ENCODE measurements at regions not wholly inside any gene's neighbourhood (a gene's known extent, or its start where the extent isn't known, plus 50 kb on each side); places are given as distances from the start of the nearest gene placed in this dataset.

DNA sequence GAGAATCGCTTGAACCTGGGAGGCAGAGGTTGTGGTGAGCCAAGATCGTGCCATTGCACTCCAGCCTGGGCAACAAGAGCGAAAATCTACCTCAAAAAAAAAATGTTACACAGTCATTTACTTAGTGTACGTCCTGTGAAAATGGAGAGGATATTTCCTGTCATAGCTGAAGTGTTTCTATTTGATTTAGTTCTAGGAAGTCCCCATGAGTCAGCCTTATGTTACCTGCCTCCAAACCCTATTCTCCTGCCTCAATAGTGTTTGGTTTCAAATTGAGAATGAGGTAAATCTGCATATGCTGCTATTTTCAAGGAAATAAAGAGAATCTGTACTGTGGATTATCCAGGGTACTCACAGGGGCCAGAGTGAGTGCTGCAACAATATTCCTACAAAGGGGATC is 1284.5 kb upstream of the AUTS2 start:
- Histone ChIP-seq H3K27me3 (ENCODE audit: insufficient read depth, low read length) (no peaks in the 10 kb centered on the region), H3K9me3 (ENCODE audit: insufficient read depth, low read depth, low read length) (no peaks in the 10 kb centered on the region), H3K9ac (ENCODE audit: low read length) (no peak overlapping the region), H3K4me3 (ENCODE audit: insufficient read depth, low read depth, low read length) (no peak overlapping the region), H4K20me1 (ENCODE audit: insufficient read depth, low read length) (no peaks in the 10 kb centered on the region), H3K36me3 (ENCODE audit: insufficient read depth, low read length) (no peaks in the 10 kb centered on the region), H3K79me2 (ENCODE audit: insufficient read depth, low read length) (no peaks in the 10 kb centered on the region), H3K4me1 (ENCODE audit: insufficient read depth, low read length) (no peaks in the 10 kb centered on the region), H3K27ac (ENCODE audit: low read depth, low read length) (no peak overlapping the region), H2AFZ (ENCODE audit: low read depth, low read length) (no peak overlapping the region), H3K4me2 (ENCODE audit: low read length) (no peak overlapping the region)
- peaks cover 8% of the 10 kb centered on the region for H3K9me3 Mint-ChIP-seq (ENCODE audit: unreplicated experiment)
- no peak for FAIRE-seq
- no peaks in the 10 kb centered on the region for H3K36me3 Mint-ChIP-seq (ENCODE audit: low read depth, unreplicated experiment)
- no peak for TF ChIP-seq EZH2 (IDR thresholded peaks at IDR 0.05; ENCODE audit: insufficient read depth, low read length)
- TF ChIP-seq, protein P1, sequence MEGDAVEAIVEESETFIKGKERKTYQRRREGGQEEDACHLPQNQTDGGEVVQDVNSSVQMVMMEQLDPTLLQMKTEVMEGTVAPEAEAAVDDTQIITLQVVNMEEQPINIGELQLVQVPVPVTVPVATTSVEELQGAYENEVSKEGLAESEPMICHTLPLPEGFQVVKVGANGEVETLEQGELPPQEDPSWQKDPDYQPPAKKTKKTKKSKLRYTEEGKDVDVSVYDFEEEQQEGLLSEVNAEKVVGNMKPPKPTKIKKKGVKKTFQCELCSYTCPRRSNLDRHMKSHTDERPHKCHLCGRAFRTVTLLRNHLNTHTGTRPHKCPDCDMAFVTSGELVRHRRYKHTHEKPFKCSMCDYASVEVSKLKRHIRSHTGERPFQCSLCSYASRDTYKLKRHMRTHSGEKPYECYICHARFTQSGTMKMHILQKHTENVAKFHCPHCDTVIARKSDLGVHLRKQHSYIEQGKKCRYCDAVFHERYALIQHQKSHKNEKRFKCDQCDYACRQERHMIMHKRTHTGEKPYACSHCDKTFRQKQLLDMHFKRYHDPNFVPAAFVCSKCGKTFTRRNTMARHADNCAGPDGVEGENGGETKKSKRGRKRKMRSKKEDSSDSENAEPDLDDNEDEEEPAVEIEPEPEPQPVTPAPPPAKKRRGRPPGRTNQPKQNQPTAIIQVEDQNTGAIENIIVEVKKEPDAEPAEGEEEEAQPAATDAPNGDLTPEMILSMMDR (IDR thresholded peaks at IDR 0.05; ENCODE audit: insufficient read depth, low read depth, low read length): no peak
- DNase-seq (ENCODE audit: low read depth): no peak
- H3K4me3 Mint-ChIP-seq (ENCODE audit: unreplicated experiment): no peak overlapping the region
- H3K4me1 Mint-ChIP-seq (ENCODE audit: low read depth, unreplicated experiment): no peaks in the 10 kb centered on the region
- no peak overlapping the region for H3K27ac Mint-ChIP-seq (ENCODE audit: unreplicated experiment)
- no peaks in the 10 kb centered on the region for H3K27me3 Mint-ChIP-seq (ENCODE audit: low read depth, unreplicated experiment)

DNA sequence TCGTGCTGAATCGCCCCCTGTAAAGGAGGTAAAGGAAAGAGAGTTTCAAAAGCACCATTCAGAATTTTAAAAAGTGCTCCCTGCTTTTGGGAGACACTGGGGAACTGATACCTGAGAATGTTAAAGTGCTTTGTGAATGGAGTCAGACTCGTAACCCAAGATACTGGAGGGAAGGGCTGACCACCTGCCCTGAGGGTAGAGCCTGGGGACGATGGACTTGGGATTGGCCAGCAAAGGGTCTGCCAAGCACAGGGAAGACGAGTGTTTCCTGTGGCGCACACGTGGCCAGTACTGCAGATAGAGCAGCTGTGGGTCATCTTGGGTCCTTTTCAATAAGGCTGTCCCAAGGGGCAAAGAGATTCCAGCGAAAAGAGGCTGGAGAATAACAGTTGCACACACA is 1284.1 kb upstream of the AUTS2 start:
- no peak for DNase-seq (ENCODE audit: low read depth)
- Histone ChIP-seq H3K9me3 (ENCODE audit: insufficient read depth, low read depth, low read length) (no peaks in the 10 kb centered on the region), H3K36me3 (ENCODE audit: insufficient read depth, low read length) (no peaks in the 10 kb centered on the region), H3K27ac (ENCODE audit: low read depth, low read length) (no peak overlapping the region), H3K4me2 (ENCODE audit: low read length) (no peak overlapping the region), H3K4me3 (ENCODE audit: insufficient read depth, low read depth, low read length) (no peak overlapping the region), H3K27me3 (ENCODE audit: insufficient read depth, low read length) (no peaks in the 10 kb centered on the region), H2AFZ (ENCODE audit: low read depth, low read length) (no peak overlapping the region), H3K9ac (ENCODE audit: low read length) (no peak overlapping the region), H3K79me2 (ENCODE audit: insufficient read depth, low read length) (no peaks in the 10 kb centered on the region), H4K20me1 (ENCODE audit: insufficient read depth, low read length) (no peaks in the 10 kb centered on the region), H3K4me1 (ENCODE audit: insufficient read depth, low read length) (no peaks in the 10 kb centered on the region)
- no peak overlapping the region for H3K27ac Mint-ChIP-seq (ENCODE audit: unreplicated experiment)
- TF ChIP-seq EZH2 (IDR thresholded peaks at IDR 0.05; ENCODE audit: insufficient read depth, low read length): no peak
- TF ChIP-seq, protein P1 (IDR thresholded peaks at IDR 0.05; ENCODE audit: insufficient read depth, low read depth, low read length): no peak
- no peak overlapping the region for H3K4me3 Mint-ChIP-seq (ENCODE audit: unreplicated experiment)
- no peaks in the 10 kb centered on the region for H3K36me3 Mint-ChIP-seq (ENCODE audit: low read depth, unreplicated experiment)
- no peaks in the 10 kb centered on the region for H3K27me3 Mint-ChIP-seq (ENCODE audit: low read depth, unreplicated experiment)
- no peaks in the 10 kb centered on the region for H3K4me1 Mint-ChIP-seq (ENCODE audit: low read depth, unreplicated experiment)
- peaks cover 6% of the 10 kb centered on the region for H3K9me3 Mint-ChIP-seq (ENCODE audit: unreplicated experiment)
- FAIRE-seq: no peak

DNA sequence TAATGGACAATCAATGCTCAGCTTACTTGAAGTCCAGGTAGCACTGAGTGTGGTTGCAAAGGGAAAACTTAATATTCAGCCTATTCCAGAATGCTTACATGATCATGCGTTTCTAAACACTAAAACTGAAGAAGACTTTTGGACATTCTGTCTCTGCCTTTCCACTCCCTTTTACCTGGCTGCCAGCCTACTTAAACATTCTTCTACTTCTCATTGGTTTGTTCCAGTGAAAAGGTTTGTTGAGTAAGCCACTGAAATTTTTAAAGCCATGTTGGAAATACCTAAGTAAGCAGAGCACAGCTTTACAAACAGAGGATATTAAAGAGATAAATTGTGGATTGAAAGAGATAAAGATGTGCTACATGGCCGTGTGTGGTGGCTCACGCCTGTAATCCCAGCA is 1280.8 kb upstream of the AUTS2 start:
- DNase-seq (ENCODE audit: low read depth) (no peak), FAIRE-seq (no peak)
- H4K20me1 ChIP-seq (ENCODE audit: insufficient read depth, low read length): no peaks in the 10 kb centered on the region
- no peaks in the 10 kb centered on the region for H3K36me3 ChIP-seq (ENCODE audit: insufficient read depth, low read length)
- no peaks in the 10 kb centered on the region for H3K4me1 Mint-ChIP-seq (ENCODE audit: low read depth, unreplicated experiment)
- H3K9ac ChIP-seq (ENCODE audit: low read length): no peak overlapping the region
- H3K9me3 ChIP-seq (ENCODE audit: insufficient read depth, low read depth, low read length): no peaks in the 10 kb centered on the region
- H3K4me2 ChIP-seq (ENCODE audit: low read length): no peak overlapping the region
- no peak for TF ChIP-seq EZH2 (IDR thresholded peaks at IDR 0.05; ENCODE audit: insufficient read depth, low read length)
- TF ChIP-seq, protein P1 (IDR thresholded peaks at IDR 0.05; ENCODE audit: insufficient read depth, low read depth, low read length): no peak
- peaks cover 6% of the 10 kb centered on the region for H3K9me3 Mint-ChIP-seq (ENCODE audit: unreplicated experiment)
- H3K27me3 Mint-ChIP-seq (ENCODE audit: low read depth, unreplicated experiment): no peaks in the 10 kb centered on the region
- H3K4me1 ChIP-seq (ENCODE audit: insufficient read depth, low read length): peaks cover 10% of the 10 kb centered on the region
- no peaks in the 10 kb centered on the region for H3K79me2 ChIP-seq (ENCODE audit: insufficient read depth, low read length)
- H3K36me3 Mint-ChIP-seq (ENCODE audit: low read depth, unreplicated experiment): no peaks in the 10 kb centered on the region
- H3K27me3 ChIP-seq (ENCODE audit: insufficient read depth, low read length): no peaks in the 10 kb centered on the region
- H3K4me3 ChIP-seq (ENCODE audit: insufficient read depth, low read depth, low read length): no peak overlapping the region
- no peak overlapping the region for H3K4me3 Mint-ChIP-seq (ENCODE audit: unreplicated experiment)
- H3K27ac Mint-ChIP-seq (ENCODE audit: unreplicated experiment): no peak overlapping the region
- no peak overlapping the region for H2AFZ ChIP-seq (ENCODE audit: low read depth, low read length)
- no peak overlapping the region for H3K27ac ChIP-seq (ENCODE audit: low read depth, low read length)

Data from astrocyte (in vitro differentiated cells and primary cell).